HG03196 (cell line): ENCODE measurements at regions not wholly inside any gene's neighbourhood (a gene's known extent, or its start where the extent isn't known, plus 50 kb on each side); places are given as distances from the start of the nearest gene placed in this dataset.
A peak's percentile ranks its signal among the peaks of the same experiment; 100 is the strongest.
"Not testable (repeated sequence)": the region's sequence is repeated elsewhere in the genome, so short reads cannot be mapped to it uniquely, and the experiment has no call there.

ENCODE experiments used
- ATAC-seq: cut with Tn5 transposase; IDR thresholded peaks from one replicate; pipeline ENCODE4 v1.9.1; 2021; ENCODE audit not compliant: unreplicated experiment

DNA sequence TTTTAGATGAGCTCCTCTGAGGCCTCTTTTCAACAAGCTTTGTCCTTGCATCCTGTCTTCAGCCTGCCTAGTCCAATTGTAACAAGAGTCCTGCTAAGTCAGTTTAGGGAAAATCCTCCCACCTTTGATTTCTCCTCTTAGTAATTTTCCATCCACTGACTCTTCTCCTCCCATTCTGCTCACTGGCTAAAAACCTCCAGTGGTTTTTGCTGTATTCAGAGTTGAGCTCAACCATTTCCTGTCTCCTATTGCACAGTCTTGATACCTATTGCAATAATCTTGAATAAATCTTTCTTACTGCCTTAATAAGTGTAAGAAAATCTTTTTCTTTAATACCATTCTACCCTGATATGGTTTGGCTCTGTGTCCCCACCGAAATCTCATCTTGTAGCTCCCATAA is 117.8 kb upstream of the ENPP6 start:
- ATAC-seq: no peak

DNA sequence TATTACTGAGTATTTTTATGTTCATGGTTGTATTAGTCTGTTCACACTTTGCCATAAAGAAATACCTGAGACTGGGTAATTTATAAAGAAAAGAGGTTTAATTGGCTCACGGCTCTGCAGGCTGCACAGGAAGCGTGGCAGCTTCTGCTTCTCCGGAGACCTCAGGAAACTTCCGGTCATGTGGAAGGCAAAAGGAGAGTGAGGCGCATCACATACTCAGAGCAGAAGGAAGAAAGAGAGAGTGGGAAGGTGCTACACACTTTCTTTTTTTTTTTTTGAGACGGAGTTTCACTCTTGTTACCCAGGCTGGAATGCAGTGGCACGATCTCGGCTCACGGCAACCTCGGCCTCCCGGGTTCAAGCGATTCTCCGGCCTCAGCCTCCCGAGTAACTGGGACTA is 115.8 kb upstream of the ENPP6 start:
- ATAC-seq: not testable (repeated sequence)

DNA sequence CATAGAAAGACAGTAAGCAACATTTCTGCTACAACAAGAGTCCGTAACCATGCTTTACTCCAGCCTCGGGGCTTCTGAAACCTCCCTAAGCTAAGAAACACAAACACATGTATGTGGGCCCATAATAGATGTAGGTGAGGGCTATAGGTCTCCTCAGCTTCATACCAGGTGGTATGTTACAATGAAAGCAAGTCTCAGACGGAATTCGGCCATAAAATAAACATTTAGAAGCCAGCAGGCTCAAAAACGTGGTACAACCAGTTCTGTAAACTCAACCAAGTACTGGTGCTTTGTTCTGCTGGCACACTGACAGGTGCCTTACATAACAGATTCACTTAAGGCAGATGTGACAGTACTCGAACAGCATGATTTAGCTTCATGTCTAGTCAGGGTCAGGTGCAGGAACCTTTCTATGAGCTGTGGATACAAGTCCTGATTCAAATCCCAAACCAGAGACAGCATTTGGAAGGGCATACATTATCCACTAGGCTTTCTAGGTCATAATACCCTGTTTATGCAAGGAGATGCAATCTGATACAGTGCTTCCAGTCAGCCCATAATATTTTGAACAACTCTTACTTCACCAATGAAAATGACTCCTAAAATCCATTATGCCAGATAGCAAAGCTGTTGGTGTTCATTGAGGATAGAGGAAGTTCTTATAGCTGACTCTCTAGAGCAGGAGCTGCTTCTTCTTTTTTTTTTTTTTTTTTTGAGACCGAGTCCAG is 113.8 kb upstream of the ENPP6 start:
- no peak for ATAC-seq

DNA sequence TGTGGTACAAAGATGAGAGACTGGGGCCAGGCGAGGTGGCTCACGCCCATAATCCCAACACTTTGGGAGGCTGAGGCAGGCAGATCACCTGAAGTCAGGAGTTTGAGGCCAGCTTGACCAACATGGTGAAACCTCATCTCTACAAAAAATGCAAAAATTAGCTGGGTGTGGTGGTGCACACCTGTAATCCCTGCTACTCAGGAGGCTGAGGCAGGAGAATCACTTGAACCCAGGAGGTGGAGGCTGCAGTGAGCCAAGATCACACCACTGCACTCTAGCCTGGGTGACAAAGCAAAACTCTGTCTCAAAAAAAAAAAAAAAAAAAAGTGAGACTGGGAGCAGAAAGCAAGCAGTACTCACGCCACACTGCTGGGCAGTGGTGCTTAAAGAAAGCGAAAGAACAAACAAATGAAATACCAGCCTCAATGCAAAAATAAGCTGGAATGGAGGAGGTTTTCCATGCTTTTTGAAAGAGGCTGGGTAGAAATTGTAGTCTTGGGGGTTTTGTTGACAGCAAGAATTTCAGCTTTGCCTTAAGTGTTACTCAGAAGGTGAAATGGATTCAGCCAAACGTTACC is 112.9 kb upstream of the ENPP6 start:
- ATAC-seq: not testable (repeated sequence)

DNA sequence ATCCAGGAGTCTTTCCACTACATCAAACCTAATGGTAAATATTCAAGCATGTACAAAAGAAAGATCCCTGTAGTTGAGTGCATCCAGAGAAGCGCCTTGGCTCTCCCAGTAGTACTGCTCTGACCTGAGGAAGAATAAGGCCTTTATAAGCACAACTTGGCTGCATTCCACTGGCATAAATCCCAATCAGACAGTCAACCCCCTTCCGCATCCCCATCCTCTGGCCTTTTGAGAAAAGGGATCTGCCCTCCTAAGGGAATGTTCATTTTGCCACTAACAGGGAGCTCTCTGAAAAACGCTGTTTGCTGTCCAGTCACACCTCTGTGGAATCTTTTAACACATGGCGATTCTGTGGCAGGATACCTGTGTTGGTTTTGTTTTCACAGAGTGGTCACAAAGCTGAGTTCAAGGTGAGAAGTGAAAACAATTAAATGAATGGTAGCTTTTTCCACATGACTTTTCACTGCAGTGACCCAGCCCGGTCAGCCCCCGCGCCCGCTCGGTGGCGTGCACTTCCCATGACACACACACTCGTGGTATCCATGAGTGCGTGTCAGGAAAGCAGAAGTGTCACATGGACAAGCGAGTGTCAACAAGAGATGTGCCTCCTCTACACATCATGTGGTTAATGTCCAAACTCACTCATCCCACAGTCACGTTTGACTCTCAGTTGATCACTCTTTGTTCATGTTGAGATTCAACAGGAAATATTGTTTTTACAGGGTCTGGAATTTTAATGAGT is 112.2 kb upstream of the ENPP6 start:
- ATAC-seq: peak; percentile 57

DNA sequence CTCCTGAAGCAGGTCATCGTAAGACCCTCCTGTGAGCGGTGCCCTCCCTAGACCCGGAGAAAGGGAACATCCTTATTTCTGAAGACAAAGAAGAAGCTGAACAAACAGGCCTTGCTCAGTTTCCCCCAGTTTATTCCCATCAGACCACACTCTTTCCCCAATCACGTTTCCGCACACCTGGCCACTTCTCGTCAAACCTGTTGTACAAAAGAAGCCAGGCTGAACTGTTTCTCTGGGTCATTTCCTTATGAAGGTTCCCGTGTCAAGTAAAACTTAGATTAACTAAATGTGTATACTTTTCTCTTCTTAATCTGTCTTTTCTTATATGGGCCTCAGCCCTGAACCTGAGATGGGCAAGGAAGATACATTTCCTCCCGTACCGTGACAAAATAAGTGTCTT is 111.6 kb upstream of the ENPP6 start:
- no peak for ATAC-seq

DNA sequence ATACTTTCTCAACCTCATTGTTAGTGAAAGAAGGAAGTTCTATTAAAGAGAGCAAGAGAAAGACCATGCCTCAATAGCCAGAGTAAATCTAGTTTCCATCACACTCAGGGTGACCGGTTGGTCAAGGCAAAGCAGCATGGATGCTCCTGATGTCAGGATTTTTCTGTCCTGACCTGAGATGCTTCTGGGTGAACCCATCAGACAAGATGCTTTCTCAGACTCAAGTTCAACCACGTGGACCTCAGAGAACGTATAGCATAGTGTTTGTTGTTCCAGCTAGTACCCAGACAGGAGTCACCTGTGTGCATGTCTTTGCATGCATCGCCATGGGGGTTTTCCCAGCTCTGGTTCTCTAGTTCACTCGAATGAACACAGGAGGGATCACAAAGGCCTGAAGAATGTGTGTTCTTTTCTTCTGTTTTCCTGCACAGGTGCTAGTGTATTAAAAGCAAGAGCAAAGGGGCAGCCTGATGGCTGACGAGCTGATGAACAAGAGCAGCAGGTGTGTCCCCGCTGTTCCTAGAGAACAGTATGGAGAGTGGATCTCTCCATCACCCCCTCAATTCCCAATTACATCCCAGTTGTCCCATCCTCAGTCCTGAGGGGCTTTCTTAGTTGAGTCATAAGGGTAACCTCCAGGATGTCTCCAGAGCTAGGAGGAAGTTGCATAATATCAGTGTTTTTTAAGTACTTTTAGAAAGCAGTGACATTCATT is 110.5 kb upstream of the ENPP6 start:
- peak; percentile 67 for ATAC-seq

DNA sequence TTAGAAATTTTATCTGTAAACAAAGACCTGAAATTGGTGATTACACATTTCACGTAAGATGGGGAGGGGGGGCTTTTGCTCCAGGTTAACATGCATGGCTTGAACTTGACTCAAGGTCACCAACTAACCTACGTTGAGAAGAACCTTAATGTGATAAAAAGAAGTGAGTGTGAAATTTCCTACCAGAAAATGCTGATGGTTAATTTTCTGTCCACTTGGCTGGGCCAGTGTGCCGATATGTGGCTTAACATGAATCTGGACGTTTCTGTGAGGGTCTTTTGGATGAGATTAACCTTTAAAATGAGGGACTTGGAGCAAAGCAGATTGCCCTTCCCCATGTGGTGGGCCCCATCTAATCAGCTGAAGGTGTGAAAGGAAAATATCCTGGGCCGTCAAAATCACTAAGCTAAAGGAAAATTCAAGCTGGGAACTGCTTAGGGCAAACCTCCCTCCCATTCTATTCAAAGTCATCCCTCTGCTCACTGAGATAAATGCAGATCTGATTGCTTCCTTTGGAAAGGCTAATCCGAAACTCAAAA is 107.3 kb upstream of the ENPP6 start:
- ATAC-seq: no peak

DNA sequence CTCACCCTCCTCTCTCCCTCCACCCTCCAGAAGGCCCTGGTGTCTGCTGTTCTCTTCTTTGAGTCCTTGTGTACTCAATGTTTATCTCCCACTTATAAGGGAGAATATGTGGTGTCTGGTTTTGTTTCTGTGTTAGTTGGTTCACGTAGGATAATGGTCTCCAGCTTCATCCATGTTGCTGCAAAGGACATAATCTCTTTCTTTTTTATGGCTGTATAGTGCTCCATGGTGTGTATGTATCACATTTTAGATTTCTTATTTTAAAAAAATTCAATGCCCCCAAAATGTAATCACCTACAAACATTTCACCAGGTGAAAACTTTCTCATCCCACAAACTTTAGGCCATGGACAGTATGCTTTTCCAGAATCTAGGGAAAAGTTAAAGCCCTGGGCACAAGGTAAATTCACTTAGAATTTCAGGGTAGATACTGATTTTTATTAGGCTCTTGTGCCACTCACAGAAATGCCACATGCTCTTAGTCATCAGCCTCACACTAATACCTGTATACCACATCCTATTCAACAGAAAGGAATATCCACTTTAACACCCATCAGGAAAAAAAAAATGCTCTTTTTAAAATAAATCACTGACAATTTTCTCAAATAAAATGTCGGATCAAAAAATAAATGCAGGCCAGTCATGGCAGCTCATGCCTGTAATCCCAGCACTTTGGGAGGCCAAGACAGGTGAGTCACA is 104.8 kb upstream of the ENPP6 start:
- ATAC-seq: no peak

DNA sequence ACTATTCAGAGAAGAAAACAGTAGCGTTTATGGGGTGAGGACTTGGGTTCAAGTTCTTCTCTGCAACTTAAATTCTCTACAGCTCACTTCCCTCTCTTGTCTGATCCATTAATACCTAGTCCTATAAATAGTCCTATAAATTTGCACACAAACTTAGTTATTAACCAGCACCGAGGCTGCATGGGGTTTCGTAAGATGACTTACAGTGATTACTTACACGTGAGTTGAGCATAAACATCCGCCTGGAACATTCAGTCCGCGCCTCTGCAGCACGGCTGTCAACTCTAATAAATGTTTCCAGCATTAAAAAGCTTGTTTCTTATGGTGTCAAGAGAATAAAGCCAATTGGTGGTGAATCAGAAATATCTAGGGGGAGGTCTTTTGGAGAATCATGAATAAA is 103.0 kb upstream of the ENPP6 start:
- no peak for ATAC-seq

DNA sequence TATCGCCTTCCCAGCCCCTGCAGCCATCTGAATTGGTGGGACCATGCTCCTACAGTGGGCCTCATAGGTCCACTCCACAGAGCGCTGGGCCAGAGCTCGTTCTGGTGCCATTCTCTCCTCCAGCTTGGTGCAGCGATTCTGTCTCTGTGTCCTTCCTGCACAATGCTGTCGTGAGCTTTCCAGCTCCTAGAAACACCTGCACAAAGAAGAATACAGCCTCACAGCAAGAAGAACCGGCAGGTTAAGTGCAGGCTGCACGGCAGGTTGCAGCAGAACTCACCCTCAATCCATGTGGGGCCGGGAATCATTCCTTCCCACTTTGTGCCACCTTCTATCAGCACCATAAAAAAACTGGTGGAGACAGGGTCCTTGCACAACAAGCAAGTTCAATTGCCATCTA is 101.2 kb upstream of the ENPP6 start:
- no peak for ATAC-seq

DNA sequence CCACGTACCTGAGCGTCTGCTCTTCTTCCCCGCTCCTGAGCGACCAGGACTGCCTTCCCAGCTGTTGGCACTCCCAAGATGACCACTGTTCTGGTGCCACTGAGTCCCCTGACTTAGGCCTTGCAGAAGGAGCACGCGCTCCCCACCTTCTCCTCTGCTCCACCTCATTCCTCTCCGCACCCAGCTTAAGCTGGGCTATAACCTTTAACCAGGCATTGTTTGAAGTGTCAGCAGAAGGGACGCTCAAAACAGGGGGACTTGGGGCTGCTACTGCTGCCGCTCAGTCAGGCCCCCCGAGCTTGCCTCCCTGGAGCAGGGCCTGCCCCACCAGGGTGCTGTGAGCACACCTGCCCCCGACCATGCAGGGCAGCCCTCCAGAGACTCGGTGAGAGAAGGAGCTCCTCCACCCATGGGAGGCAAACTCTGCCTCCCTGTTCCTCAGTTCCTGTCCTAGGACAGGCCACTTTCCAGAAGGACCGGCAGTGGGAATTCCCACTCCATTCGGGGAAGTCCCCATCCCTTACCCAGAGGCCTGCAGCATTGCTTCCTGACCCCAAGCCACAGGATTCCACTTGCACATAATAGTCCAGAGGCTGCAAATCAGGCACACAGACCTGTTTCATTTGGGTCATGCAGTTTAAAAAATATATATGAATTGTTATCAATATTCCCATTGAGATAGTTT is 99.7 kb upstream of the ENPP6 start:
- no peak for ATAC-seq

DNA sequence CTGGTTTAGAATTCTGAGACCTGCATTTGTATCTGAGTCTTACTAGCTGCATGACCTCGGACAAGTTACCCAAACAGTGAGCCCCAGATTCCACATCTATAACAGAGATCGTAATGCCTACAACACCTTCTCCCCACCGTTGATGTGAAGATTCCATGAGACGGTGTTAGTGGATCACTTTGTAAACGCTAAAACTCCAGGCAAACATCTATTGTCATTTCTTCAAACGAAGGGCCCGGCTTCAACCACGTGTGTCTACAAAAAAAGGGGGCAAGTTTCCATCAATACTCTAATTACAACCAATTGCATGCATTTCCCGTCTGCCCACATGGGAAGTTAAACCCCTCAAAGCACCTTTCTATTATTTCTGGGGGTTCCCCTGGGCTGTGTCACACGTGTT is 99.1 kb upstream of the ENPP6 start:
- no peak for ATAC-seq

DNA sequence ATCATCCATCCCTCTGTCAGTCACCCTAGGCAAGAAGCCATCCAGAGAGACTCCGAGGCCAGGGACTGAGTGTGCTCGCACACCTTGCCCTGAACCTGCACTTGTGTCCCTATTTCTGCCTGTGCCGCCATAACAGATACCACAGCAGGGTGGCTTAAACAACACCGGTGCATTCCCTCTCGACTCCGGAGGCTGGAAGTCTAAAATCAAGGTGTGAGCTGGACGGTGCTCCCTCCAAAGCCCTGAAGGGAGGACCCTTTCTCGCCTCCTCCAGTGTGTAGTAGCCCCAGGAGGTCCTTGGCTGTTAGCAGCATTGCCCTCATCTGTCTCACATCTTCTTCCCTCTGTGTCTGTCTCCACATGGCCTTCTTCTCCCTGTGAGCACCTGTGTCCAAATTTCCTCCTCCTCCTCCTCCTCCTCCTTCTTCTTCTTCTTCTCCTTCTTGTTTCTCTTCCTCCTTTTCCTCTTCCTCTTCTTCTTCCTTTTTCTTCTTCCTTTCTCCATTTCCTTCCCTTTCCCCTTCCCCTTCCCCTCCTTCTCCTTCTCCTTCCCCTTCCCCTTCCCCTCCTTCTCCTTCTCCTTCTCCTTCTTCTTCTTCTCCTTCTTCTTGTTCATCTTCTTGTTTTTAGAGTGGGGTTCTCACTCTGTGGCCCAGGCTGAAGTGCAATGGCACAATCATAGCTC is 98.1 kb upstream of the ENPP6 start:
- ATAC-seq: no peak

DNA sequence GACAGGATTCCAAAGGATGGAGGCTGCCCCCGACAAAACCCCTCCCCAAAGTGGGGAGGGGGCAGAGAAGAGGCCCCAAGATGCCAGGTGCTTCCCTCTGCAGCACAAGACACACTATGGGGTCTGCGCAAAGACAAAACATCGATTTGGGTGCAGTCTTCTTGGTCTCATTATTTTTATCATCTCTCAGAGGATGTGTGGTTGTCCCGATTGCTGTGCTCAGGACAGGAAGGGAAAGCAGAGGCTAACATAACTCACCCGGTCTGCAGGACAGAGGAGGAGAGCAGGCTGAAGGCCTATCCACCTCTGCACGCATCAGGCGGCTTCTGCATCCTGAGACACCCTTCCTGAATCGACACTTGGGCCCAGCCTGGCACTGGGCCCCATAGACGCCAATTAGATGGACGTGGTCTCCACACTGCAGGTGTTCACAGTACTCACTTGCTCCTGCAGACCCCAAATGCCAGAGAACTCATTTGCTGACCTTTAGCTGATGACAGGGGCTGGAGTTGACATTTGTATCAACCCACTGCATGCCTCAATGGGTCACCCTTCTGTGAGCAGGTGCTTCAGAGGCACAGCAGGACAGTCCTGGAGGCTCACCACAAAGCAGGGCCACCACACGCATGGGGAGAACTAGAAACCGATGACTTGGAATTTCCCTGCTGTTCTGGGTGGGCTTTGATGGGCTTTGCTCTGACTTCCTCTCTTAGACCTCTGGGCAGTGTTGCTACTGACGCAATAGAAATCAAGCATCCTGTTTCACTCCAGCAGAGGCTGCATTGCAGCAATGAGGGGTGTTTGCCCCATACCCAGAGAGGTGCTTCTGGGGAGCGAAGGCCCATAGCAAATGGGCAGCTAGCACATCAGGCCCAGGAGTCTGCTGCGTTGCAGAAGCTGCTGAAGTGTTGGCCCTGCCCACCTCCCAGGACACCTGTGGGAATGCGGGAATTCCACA is 96.3 kb upstream of the ENPP6 start:
- peak; percentile 65 for ATAC-seq

DNA sequence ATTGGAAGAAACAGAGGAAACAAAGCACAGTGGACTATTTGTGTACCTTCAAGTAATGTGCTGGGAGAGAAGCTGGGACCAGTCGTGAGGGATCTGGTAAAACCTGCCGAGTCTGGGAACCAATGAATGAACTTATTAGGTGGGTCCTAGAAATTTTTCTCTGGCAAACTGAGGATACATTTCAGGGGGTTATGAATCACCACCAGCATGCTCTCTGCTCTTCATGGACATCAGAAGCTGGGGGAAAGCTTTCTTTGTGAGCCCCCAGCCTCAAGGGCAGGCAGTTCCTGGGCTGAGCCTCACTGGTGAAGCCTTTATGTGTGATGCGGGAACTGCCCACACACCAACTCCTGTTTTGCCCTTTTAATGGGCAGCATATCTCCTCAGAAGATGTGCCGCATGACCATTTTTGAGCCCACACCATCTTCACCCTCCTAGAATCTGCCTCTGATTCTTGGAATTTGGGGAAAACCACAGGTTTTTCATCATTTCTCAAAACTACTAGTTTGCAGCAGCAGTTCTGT is 95.4 kb upstream of the ENPP6 start:
- ATAC-seq: no peak

DNA sequence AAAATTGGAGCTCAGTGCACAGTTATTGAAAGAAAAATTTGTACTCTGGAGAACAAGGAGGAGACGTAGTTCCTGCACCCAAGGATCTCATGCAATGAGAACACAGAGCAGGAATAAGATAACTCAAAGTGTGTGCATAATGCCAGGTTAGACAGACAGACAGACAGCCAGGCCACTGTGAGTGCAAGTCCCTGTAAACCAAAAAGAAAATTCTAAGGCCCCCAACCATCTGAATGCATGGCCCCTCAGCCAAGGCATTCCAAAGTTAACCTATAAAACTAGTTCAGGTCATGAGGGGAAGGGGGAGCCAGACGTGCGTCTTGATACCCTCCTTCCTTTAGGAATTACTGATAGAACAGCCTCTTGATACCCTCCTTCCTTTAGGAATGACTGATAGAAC is 94.5 kb upstream of the ENPP6 start:
- no peak for ATAC-seq
